GM20000 (cell line): ENCODE measurements at regions not wholly inside any gene's neighbourhood (a gene's known extent, or its start where the extent isn't known, plus 50 kb on each side); places are given as distances from the start of the nearest gene placed in this dataset.
"Not testable (repeated sequence)": the region's sequence is repeated elsewhere in the genome, so short reads cannot be mapped to it uniquely, and the experiment has no call there.

Experiments used
- DNase-seq: peaks from one replicate; pipeline ENCODE4 v3.0.0; 2012; ENCODE audit warnings: low spot score
- TF ChIP-seq, protein P1 (sequence below): IDR thresholded peaks from 2 replicates; pipeline ENCODE4 v1.5.1; 2012; ENCODE audit warnings: mild to moderate bottlenecking, control low read depth; ENCODE audit errors: extremely low read depth, missing control alignments

GRCh38 chr13:43946281-43946680 lies 66.6 kb downstream of the LACC1 start:
- no peak for DNase-seq
- TF ChIP-seq, protein P1, sequence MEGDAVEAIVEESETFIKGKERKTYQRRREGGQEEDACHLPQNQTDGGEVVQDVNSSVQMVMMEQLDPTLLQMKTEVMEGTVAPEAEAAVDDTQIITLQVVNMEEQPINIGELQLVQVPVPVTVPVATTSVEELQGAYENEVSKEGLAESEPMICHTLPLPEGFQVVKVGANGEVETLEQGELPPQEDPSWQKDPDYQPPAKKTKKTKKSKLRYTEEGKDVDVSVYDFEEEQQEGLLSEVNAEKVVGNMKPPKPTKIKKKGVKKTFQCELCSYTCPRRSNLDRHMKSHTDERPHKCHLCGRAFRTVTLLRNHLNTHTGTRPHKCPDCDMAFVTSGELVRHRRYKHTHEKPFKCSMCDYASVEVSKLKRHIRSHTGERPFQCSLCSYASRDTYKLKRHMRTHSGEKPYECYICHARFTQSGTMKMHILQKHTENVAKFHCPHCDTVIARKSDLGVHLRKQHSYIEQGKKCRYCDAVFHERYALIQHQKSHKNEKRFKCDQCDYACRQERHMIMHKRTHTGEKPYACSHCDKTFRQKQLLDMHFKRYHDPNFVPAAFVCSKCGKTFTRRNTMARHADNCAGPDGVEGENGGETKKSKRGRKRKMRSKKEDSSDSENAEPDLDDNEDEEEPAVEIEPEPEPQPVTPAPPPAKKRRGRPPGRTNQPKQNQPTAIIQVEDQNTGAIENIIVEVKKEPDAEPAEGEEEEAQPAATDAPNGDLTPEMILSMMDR: no peak

DNA sequence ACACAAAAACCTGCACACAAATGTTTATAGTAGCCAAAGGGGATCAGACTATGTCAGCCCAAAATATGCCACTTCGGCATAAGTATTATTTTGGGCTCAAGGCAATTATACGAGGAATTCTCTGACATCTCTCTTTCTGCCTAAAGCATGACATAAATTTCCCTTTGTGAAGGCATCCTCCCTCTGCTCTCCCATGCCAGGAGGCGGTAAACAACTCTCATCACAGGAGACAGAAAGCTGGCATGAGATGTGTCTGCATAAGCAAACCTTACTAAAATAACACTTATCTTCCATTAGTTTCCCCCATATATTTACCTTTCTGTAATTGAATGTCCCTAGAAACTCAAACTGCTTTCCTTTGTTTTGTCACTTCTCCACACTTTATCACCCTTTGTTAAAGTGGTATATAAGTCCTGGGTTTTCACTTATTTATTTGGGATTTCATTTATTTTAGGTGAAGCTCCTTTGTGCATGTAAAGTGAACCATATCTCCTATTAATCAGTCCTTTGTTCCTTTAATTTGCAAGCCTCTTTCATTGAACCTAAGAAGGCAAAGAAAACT lies 68.3 kb downstream of the LACC1 start:
- no peak for DNase-seq
- TF ChIP-seq, protein P1: no peak

- DNase-seq: no peak
- TF ChIP-seq, protein P1: no peak
These were observed 73.7 kb downstream of the LACC1 start for GRCh38 chr13:43953370-43953769.

GRCh38 chr13:43956975-43957374 lies 77.3 kb downstream of the LACC1 start:
- DNase-seq: not testable (repeated sequence)

DNA sequence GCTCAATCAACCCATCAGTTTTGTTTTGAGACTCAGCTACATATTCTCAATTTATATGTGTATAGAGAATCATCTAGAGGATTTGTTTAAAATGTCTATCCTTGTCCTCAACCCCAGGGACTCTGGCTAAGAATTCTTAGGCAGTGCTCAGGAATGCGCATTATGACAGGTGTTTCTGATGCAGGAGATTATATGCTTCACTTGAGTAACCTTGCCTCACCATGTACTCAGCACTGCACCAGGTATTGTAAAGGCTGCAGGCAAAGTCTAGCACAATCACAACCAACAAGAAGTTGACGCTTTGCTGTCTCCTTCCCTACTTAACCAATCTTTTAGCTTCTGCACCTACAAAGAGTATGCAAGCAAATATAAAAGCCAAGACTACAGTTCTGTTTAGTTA lies 79.6 kb downstream of the LACC1 start:
- TF ChIP-seq, protein P1: no peak
- no peak for DNase-seq

- no peak for DNase-seq
- TF ChIP-seq, protein P1: no peak
These were observed 82.2 kb downstream of the LACC1 start for GRCh38 chr13:43961909-43962308.

DNA sequence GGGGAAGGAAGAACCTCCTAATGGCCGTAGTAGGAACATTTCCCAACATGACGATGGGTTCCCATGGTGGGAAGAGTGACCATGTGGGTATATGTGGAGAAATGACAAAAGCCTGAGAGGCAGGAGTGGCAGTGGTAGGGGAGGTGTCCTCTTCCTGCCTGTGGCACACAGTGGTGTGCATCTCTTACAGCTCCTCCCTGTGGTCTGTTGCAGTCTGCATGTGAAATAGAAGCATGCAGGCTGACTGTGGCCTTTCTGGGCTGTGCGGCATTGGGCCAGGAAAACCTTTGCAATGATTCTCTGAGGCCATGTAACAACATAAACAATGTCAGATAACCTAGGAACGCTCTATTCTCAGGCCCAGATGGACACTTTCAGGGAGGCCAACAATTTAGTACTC lies 84.0 kb downstream of the LACC1 start:
- TF ChIP-seq, protein P1: no peak
- peak; percentile 41 for DNase-seq

DNA sequence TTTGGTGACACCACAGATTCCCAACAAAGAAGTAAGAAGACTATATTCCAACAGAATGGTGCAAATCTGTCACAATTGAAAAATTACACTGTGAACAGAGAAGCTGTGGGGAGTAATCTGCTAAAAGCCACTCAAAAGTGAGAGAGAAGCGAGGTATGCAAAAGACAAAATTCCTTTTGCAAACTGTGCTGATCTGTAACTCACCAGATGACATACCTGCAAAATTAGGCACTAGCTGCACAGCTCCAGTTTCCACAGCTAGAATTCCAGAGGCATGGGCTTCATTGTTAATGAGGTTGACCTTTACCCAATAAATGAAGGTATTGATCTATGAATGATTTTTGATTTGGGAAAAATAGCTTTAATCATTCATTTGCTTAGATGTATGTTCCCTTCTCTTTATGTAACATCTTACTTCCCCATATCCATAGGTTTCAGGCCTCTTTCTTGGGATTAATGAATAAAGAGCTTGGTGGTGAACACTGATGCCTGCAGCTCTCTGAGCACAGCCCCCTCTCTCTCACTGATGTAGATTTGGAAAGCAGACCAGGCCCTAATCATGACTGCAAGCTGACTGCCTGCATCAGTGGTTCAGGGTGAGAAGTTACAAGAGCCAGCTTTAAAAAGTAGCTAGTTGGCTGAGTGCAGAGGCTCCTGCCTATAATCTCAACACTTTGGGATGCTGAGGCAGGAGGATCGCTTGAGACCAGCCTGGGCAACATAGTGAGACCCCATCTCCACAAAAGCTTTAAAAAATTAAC lies 85.2 kb downstream of the LACC1 start:
- TF ChIP-seq, protein P1: no peak
- no peak for DNase-seq
